ENCODE measurements at regions not wholly inside any gene's neighbourhood (a gene's known extent, or its start where the extent isn't known, plus 50 kb on each side); places are given as distances from the start of the nearest gene placed in this dataset.
A peak's percentile ranks its signal among the peaks of the same experiment; 100 is the strongest.
"Not testable (repeated sequence)": the region's sequence is repeated elsewhere in the genome, so short reads cannot be mapped to it uniquely, and the experiment has no call there.

DNA sequence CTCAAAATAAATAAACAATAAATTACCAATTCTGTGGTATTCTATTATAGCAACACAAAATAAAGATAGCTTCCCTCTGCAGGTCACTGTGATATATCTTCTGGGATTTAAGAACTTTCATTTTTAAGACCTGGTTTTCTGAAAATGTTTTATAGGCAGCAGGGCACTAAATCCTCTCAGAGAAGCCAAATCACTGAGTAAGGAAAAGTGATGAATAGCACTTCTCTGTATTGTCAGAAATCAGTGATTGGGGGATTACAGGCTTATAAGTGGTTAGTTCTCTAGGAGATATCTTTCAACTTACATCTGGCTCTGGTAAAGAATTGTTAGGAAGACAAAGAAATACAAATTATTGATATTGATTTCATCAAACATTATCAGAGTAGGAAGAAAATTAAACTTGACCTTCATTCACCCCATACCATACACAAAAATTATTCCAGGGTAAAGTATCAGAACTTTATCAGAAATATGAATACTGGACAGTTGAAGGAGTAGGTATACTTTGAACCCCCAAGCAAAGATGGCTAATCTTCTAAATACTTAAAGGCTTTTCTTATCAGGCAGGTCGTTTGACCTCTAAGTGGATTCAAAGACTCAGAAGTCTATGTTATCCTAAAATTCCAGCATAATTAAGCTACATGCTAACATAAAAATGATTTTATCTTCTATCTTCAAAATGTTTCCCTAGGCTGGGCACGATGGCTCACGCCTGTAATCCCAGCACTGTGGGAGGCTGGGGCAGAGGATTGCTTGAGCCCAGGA lies 81.6 kb upstream of the USP9X start:
- no peak overlapping the region for H3K27ac ChIP-seq
- in situ Hi-C loops (cut with HindIII; ENCODE audit: low pct_ligation_motif_present, low sequenced_read_pairs) = no loop called here
- H3K27me3 ChIP-seq (replicated peaks) = no peaks in the 10 kb centered on the region
- H3K36me3 ChIP-seq (replicated peaks) = no peaks in the 10 kb centered on the region
- TF ChIP-seq, protein P1, sequence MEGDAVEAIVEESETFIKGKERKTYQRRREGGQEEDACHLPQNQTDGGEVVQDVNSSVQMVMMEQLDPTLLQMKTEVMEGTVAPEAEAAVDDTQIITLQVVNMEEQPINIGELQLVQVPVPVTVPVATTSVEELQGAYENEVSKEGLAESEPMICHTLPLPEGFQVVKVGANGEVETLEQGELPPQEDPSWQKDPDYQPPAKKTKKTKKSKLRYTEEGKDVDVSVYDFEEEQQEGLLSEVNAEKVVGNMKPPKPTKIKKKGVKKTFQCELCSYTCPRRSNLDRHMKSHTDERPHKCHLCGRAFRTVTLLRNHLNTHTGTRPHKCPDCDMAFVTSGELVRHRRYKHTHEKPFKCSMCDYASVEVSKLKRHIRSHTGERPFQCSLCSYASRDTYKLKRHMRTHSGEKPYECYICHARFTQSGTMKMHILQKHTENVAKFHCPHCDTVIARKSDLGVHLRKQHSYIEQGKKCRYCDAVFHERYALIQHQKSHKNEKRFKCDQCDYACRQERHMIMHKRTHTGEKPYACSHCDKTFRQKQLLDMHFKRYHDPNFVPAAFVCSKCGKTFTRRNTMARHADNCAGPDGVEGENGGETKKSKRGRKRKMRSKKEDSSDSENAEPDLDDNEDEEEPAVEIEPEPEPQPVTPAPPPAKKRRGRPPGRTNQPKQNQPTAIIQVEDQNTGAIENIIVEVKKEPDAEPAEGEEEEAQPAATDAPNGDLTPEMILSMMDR (IDR thresholded peaks at IDR 0.05; ENCODE audit: low read depth, low read length, missing control alignments) = no peak
- H3K4me3 ChIP-seq (ENCODE audit: low read depth, low read length) = no peak overlapping the region
- no peak for DNase-seq

DNA sequence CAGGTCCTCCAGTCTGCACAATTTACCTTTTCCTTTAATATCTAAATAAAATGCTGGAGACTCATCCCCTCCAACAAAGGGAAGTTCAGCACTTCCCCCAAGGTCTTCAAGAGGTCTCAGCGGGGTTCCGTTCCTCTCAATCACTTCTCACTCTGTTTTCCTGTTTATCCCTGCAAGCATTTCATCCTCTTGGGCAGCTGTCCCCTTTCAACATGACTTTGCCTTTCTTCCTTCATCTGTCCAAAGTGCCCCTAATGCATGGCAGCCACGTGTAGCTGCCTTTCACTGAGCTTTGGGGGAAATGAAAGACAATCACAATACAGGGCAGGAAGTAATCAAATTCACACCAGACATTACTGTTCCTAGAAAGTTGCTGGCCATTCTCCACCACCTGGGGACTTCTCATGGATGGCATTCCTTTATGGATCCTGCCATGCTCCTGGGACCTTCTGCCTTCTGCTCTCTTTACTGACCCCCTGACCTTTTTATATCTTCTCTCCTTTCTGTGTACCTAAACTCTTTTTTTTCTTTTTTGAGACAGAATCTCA lies 79.7 kb upstream of the USP9X start:
- Histone ChIP-seq H3K4me3 (ENCODE audit: low read depth, low read length) (no peak overlapping the region), H3K36me3 (replicated peaks) (no peaks in the 10 kb centered on the region), H3K27ac (no peak overlapping the region), H3K27me3 (replicated peaks) (no peaks in the 10 kb centered on the region)
- in situ Hi-C loops (cut with HindIII; ENCODE audit: low pct_ligation_motif_present, low sequenced_read_pairs) = no loop called here
- TF ChIP-seq, protein P1 (IDR thresholded peaks at IDR 0.05; ENCODE audit: low read depth, low read length, missing control alignments) = no peak
- no peak for DNase-seq

GRCh38 chrX:41009850-41010846 lies 75.1 kb upstream of the USP9X start:
- no peaks in the 10 kb centered on the region for H3K27me3 ChIP-seq (replicated peaks)
- H3K27ac ChIP-seq = peak overlapping the region; percentile 95
- peak overlapping the region; percentile 20 for H3K4me3 ChIP-seq (ENCODE audit: low read depth, low read length)
- TF ChIP-seq, protein P1 (IDR thresholded peaks at IDR 0.05; ENCODE audit: low read depth, low read length, missing control alignments) = peak; percentile 47
- in situ Hi-C loops (cut with HindIII; ENCODE audit: low pct_ligation_motif_present, low sequenced_read_pairs) = no loop called here
- no peaks in the 10 kb centered on the region for H3K36me3 ChIP-seq (replicated peaks)
- DNase-seq = peak; percentile 80

DNA sequence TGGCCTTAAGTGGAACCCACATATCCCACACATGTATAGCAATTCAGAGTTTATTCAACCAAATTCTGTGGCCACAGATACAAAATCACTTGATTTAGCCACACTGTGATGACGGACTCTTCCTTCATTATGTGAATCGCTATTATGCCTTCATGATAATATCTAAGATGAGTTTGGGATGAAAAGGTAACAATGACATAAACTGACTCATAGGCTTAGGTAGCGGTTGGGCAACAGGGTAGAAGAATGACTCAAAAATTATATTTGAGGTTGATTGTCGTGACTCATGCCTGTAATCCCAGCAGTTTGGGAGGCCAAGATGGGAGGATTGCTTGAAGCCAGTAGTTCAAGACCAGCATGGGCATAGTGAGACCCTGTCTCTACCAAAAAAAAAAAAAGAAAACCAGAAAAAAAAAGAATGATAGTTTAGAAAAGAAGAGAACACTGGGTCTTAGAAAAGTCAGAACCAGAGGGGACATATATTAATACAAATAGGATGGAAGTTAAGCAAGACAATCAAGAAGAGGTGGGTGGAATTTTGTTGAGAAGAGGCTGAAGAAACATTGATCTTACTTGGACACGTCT lies 70.4 kb upstream of the USP9X start:
- no peak overlapping the region for H3K27ac ChIP-seq
- no peaks in the 10 kb centered on the region for H3K36me3 ChIP-seq (replicated peaks)
- DNase-seq = no peak
- no peak overlapping the region for H3K4me3 ChIP-seq (ENCODE audit: low read depth, low read length)
- in situ Hi-C loops (cut with HindIII; ENCODE audit: low pct_ligation_motif_present, low sequenced_read_pairs) = no loop called here
- no peaks in the 10 kb centered on the region for H3K27me3 ChIP-seq (replicated peaks)
- TF ChIP-seq, protein P1 (IDR thresholded peaks at IDR 0.05; ENCODE audit: low read depth, low read length, missing control alignments) = no peak

- H3K27me3 ChIP-seq (replicated peaks); H3K27ac ChIP-seq; H3K36me3 ChIP-seq (replicated peaks); H3K4me3 ChIP-seq (ENCODE audit: low read depth, low read length); in situ Hi-C loops (cut with HindIII; ENCODE audit: low pct_ligation_motif_present, low sequenced_read_pairs); DNase-seq: not testable (repeated sequence)
Measured at GRCh38 chrX:41017785-41018184, 67.5 kb upstream of the USP9X start.

- H3K27me3 ChIP-seq (replicated peaks); in situ Hi-C loops (cut with HindIII; ENCODE audit: low pct_ligation_motif_present, low sequenced_read_pairs); H3K4me3 ChIP-seq (ENCODE audit: low read depth, low read length); H3K27ac ChIP-seq; DNase-seq; H3K36me3 ChIP-seq (replicated peaks): not testable (repeated sequence)
Measured at GRCh38 chrX:41018391-41019040, 66.7 kb upstream of the USP9X start.
